ENCODE measurements at regions not wholly inside any gene's neighbourhood (a gene's known extent, or its start where the extent isn't known, plus 50 kb on each side); places are given as distances from the start of the nearest gene placed in this dataset.
"Not testable (repeated sequence)": the region's sequence is repeated elsewhere in the genome, so short reads cannot be mapped to it uniquely, and the experiment has no call there.

GRCh38 chr10:43922335-43923280 is 273.9 kb upstream of the ZNF32 start:
- no peak for DNase-seq

DNA sequence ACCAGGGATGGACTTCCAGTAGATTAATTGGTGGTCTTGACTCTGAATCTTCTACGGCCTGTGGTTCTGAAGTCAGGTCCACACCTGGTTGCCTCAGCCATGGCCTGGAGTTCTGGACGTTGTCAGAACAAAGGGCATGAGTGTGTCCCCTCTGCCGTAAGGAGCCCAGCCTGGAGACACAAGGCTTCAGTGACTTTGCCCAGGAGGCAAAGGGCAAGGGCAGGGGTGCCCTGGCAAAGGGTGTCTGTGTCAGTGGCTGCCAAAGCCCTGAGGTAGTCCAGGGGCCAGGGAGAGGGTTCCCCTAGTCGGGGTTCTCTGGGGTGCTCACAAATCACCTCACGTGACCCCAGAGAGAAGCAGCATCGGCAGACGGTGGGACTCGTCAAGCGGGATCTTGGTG is 273.2 kb upstream of the ZNF32 start:
- no peak for DNase-seq

DNA sequence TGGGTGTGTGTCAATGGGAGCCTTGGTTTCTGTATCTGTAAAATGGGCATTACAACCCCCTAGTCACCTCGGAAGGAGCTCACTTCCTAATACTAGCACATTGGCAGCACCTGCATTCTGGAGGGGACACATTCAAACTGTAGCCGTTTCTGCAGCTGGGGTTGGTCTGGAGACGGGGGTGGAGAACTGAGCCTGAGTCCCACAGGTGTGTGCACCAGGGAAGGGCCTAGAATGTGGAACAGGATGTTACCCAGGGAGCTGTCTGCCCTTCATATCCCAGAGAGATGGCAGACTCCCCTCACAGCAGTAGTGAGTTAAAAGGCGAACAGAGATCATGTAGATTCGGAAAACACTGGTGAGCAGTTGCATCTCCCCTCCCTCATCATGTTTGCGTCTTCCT is 272.8 kb upstream of the ZNF32 start:
- no peak for DNase-seq

DNA sequence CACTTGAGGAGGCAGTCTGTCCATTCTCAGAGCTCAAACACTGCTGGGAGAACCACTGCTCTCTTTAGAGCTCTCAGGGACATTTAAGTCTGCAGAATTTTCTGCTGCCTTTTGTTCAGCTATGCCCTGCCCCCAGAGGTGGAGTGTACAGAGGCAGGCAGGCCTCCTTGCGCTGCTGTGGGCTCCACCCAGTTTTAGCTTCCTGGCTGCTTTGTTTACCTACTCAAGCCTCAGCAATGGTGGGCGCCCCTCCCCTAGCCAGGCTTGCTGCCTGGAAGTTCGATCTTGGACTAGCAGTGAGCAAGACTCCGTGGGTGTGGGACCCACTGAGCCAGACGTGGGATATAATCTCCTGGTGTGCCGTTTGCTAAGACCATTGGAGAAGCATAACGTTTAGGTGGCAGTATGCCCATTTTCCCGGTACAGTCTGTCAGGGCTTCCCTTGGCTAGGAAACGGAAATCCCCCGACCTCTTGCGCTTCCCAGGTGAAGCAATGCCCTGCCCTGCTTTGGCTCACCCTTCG is 271.6 kb upstream of the ZNF32 start:
- DNase-seq: not testable (repeated sequence)

GRCh38 chr10:43913676-43914235 is 265.1 kb upstream of the ZNF32 start:
- no peak for DNase-seq

DNA sequence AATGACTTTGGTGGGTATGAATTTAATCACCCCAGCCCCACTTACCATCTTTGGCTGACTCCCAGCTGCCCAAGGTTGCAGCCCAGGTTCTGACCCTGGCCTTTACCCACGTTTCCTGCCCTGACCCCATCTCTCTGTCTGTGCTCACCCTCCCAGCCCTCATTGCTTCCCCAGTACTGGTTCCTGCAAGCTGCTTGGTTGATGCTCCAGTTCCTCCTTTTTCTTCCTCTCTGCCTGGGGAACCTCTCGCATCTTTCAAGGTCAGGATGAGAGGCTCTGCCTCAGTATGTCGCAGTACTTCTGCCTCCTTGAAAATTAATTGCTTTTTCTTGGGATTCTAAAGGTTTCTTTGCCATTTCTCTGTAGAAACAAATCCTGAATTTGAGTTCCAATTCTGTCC is 263.8 kb upstream of the ZNF32 start:
- DNase-seq: no peak

DNA sequence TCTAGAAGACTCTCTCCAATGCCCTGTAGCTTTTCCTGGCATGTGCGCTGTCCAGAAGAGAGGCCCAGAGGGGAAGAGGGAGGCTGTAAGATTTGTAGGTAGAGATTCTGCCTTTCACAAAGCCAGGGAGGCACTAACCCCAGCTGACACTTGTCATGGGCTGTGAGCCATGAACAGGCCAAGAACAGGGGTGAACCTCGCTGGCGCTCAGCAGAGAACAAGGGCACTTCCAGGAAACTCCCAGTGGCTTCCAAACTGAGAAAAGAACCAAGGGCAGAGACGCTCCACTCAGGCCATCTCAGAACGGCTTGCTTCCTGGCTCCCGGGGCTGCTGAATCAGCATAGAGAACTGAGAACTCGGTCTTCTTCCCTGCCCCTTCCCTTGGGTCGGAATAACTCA is 257.8 kb upstream of the ZNF32 start:
- DNase-seq: no peak

GRCh38 chr10:43905512-43906236 is 257.0 kb upstream of the ZNF32 start:
- no peak for DNase-seq

- DNase-seq: no peak
These were observed 256.2 kb upstream of the ZNF32 start for GRCh38 chr10:43904844-43905243.

GRCh38 chr10:43904301-43904700 is 255.6 kb upstream of the ZNF32 start:
- DNase-seq: no peak

DNA sequence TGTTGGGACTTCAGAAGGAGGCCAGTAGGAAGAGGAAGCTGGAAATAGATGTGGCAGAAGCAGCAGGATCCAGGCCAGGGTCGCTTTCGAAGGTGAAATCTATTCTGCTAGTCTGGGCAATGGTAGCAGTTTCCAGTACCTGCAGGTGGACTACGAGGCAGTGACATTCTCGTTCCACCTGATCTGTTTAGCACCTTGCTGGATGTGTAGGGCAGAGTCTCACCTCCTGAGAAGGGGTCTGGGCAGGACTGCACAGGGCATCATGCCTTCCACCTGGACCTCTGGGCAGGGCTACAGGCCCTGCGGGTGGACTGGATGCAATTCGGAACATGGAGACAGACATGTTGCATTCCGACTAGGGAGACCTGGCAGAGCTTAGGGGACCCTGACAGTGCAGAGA is 254.8 kb upstream of the ZNF32 start:
- no peak for DNase-seq

- no peak for DNase-seq
These were observed 254.2 kb upstream of the ZNF32 start for GRCh38 chr10:43902842-43903241.

DNA sequence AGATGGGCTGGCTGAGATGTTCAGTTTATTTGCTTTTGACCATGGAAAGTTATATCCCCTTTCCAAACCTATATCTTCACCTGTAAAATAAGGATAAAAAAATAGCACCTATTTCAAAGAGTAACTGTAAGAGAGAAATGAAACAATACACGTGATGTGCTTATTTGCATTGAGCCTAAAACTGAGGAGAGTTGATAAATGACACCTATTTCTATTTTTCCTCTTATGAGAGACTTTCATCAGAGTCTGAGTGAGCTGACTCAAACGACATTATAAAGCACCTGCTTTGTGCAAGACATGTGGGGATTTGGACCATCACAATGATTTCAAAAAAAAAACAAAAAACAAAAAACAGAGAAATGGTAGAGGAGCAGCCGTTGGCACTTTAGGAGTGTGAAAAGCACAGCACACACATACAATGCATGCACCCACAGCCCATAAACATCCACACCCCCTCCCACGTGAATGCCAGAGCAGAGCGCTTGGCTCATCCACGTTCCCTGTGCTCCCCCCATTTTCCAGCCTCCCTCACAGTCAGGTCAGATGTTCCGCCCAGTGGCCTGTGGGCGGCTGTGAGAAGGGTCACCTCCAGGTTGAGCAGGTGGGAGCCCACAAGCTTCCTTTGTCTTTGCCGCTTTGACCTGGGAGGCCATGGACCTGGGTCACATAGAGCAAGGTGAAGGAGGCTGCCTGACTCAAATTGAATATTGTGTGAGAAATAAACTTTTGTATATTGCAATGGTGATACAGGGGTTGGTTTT is 253.2 kb upstream of the ZNF32 start:
- no peak for DNase-seq

- DNase-seq: no peak
These were observed 252.6 kb upstream of the ZNF32 start for GRCh38 chr10:43901302-43901701.

DNA sequence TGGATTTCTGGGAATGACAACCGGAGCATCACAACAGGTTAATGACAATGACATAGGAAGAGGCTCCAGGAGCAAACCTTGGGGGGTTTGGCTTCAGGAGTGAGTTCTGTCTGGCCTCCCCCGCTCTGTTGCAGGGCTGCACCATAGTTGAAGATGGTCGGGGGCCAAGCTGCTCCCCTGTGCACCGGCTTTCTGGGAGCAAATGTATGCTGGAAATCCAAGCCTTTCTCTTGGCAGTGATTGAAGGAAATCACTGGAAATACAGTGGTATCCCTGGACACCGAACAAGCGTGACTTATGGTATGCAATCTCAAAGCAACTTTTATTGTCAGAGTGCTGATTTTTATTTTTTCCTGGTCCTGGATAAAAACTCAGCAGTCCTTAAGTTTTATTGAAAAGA is 251.9 kb upstream of the ZNF32 start:
- no peak for DNase-seq

- DNase-seq: no peak
These were observed 250.7 kb upstream of the ZNF32 start for GRCh38 chr10:43899224-43899959.

DNA sequence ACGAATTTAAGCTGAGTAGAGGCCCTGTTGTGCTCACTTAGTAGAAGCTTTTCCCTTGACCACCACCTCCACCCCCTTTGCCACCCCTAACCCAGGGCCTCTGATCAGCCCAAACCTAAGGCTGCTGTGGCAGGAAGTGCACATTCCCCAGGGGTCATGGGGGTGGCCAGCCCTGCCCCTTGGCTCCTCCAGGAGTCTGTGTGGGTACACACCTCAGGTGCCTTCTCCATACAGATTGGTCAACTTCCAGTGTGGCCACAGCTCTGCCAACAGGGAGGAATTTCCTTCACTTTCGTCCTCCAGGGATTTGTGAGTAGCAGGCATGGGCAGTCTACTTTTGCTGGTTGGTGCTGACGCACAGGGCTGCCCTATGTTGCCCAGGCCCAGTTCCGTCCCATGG is 249.9 kb upstream of the ZNF32 start:
- no peak for DNase-seq

DNA sequence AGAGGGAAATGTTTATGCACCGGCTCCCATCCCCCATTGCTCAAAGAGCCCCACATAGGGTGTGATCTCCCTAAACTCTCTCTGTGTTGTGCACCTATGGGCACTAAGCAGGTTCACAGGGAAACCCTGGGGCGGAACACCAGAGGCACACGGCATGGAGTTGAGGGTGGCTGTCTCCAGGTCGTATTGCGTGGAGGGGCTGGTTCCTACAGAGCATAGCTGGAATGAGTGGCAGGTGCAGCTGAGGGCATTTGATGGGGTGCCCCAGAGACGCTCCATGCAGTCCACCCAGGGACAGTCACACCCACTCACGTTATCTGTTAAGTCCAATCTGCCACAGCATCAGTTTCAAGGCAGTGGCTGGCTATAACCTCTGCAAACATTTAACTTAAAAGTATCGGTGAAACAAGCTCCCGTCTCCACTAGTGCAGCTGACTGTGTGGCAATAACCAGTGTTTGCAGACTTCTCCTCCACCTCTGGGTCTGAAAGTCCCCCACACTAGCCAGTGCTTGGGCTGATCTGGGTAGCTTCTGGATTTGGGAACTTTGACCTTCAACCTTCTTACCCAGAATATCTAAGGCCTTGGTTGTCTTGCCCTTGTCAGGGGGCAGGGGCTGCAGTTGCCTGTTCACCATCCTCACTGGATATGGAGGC is 249.2 kb upstream of the ZNF32 start:
- DNase-seq: no peak

DNA sequence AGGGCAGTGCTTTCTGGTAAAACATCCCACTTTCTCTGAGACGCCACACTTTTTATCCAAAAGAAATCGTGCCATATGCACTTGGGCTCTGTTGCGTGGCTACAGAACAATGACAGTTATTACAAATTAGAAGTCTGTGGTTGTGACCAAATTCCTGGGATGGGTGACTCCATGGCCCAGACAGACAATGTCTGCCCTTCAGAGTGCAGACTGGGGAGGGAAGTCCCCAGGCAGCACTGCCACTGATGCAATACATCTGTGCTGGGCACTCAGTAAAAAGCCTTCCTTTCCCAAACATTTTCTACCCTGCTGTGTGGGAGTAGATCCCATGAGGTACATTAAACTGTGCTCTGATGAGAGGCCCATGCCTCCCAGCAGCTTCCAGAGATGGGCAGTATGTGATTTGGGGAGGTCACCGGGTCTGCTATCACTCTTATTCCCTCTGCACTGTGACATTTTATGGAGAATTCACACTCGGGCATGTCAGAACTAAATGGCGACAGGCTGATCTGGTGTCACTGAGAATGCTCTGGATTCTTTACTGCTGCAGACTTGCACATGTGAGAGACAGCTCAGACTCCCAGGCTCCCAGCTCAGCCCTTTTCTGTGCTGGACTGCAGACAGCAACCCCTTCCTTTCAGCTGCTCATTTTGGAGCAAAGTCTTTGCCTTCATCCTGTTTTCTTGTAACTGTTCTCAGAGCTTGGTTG is 243.5 kb upstream of the ZNF32 start:
- DNase-seq: no peak

DNA sequence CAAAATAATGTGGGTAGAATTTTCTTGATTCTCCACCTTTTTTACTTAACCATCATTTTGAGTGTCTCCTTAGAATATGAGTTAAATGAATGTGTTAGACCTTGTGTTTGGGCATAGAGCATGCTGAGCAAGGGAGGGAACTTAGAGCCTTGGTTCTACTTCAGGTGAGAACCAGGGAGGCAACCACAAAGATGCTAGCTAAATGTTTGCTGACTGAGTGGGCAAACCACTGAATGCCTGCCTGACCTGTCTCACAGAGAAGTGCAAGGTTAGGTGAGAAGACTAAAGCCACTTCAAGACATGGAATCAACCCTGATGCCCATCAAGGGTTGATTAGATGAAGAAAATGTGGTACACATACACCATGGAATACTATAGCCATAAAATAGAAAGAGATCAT is 242.6 kb upstream of the ZNF32 start:
- no peak for DNase-seq

- DNase-seq: no peak
These were observed 241.4 kb upstream of the ZNF32 start for GRCh38 chr10:43890124-43890523.

Data from activated T-cell treated with anti-CD3 and anti-CD28 coated beads, Interleukin-2, amount 50 U/mL, for 48 hours (primary cell).